HG02973 (cell line): ENCODE measurements at regions not wholly inside any gene's neighbourhood (a gene's known extent, or its start where the extent isn't known, plus 50 kb on each side); places are given as distances from the start of the nearest gene placed in this dataset.

Source experiments
- ATAC-seq: cut with Tn5 transposase; IDR thresholded peaks from one replicate; pipeline ENCODE4 v1.9.1; 2021; ENCODE audit warnings: moderate library complexity; ENCODE audit not compliant: unreplicated experiment

GRCh38 chr7:12882710-12883109 is 195.3 kb downstream of the ARL4A start:
- ATAC-seq, result no peak

- no peak for ATAC-seq
Observed at GRCh38 chr7:12884033-12884432, 196.6 kb downstream of the ARL4A start.

GRCh38 chr7:12884856-12885440 is 197.5 kb downstream of the ARL4A start:
- no peak for ATAC-seq

GRCh38 chr7:12888717-12889116 is 201.3 kb downstream of the ARL4A start:
- ATAC-seq, result no peak

- ATAC-seq, result no peak
Observed at GRCh38 chr7:12889391-12889790, 202.0 kb downstream of the ARL4A start.

- ATAC-seq, result no peak
Observed at GRCh38 chr7:12890586-12890985, 203.2 kb downstream of the ARL4A start.

- no peak for ATAC-seq
Observed at GRCh38 chr7:12893292-12893691, 205.9 kb downstream of the ARL4A start.

- ATAC-seq, result no peak
Observed at GRCh38 chr7:12895296-12895695, 207.9 kb downstream of the ARL4A start.

GRCh38 chr7:12896316-12896715 is 208.9 kb downstream of the ARL4A start:
- no peak for ATAC-seq

GRCh38 chr7:12898004-12898403 is 210.6 kb downstream of the ARL4A start:
- no peak for ATAC-seq

- no peak for ATAC-seq
Observed at GRCh38 chr7:12898620-12899019, 211.2 kb downstream of the ARL4A start.

GRCh38 chr7:12905671-12906070 is 218.2 kb downstream of the ARL4A start:
- no peak for ATAC-seq

- ATAC-seq, result no peak
Observed at GRCh38 chr7:12907774-12908173, 220.3 kb downstream of the ARL4A start.

GRCh38 chr7:12909483-12909882 is 222.1 kb downstream of the ARL4A start:
- no peak for ATAC-seq

- no peak for ATAC-seq
Observed at GRCh38 chr7:12911053-12911452, 223.6 kb downstream of the ARL4A start.

GRCh38 chr7:12913002-12913401 is 225.6 kb downstream of the ARL4A start:
- no peak for ATAC-seq

GRCh38 chr7:12917801-12918200 is 230.4 kb downstream of the ARL4A start:
- no peak for ATAC-seq

- ATAC-seq, result no peak
Observed at GRCh38 chr7:12921751-12922345, 234.4 kb downstream of the ARL4A start.

GRCh38 chr7:12923971-12924370 is 236.5 kb downstream of the ARL4A start:
- no peak for ATAC-seq

- no peak for ATAC-seq
Observed at GRCh38 chr7:12926206-12926605, 238.8 kb downstream of the ARL4A start.

- ATAC-seq, result no peak
Observed at GRCh38 chr7:12927635-12928434, 240.4 kb downstream of the ARL4A start.

GRCh38 chr7:12929476-12930140 is 242.2 kb downstream of the ARL4A start:
- ATAC-seq, result no peak
